ENCODE measurements at regions not wholly inside any gene's neighbourhood (a gene's known extent, or its start where the extent isn't known, plus 50 kb on each side); places are given as distances from the start of the nearest gene placed in this dataset.
"Not testable (repeated sequence)": the region's sequence is repeated elsewhere in the genome, so short reads cannot be mapped to it uniquely, and the experiment has no call there.

DNA sequence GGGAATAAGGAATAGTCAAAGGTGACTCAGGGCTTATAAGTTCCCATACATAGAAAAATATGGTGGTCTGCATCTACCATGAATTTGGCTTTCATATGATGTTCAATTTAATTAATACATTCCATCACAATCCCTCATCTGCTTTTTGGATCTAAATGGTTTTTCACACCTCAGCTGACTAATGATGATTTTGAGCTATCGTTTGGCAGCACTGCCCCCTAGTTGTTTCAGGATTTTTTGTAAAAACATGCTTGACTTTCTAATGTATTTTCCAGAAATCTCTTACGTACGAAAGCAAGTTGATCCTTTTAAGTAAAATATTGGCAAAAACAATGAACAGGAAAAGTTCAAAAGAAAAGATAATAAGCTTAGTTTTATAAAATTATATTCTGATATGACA is 408.6 kb upstream of the ADGRB3 start:
- DNase-seq (ENCODE audit: low spot score): no peak
- TF ChIP-seq CTCF (IDR thresholded peaks at IDR 0.05; ENCODE audit: extremely low read depth, missing control alignments): peak; percentile 19

- no peak for DNase-seq (ENCODE audit: low spot score)
- TF ChIP-seq CTCF (IDR thresholded peaks at IDR 0.05; ENCODE audit: extremely low read depth, missing control alignments): no peak
Observed at GRCh38 chr6:68225729-68226128, 409.4 kb upstream of the ADGRB3 start.

- no peak for TF ChIP-seq CTCF (IDR thresholded peaks at IDR 0.05; ENCODE audit: extremely low read depth, missing control alignments)
- DNase-seq (ENCODE audit: low spot score): no peak
Observed at GRCh38 chr6:68211242-68211795, 423.8 kb upstream of the ADGRB3 start.

DNA sequence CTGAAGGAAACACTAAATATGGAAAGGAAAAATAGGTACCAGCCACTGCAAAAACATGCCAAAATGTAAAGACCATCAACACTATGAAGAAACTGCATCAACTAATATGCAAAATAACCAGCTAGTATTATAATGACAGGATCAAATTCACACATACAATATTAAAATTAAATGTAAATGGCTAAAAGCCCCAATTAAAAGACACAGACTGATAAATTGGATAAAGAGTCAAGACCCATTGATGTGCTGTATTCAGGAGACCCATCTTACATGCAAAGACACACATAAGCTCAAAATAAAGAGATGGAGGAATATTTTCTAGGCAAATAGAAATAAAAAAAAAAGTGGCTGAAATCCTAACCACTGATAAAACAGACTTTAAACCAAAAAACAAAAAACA is 427.5 kb upstream of the ADGRB3 start:
- not testable (repeated sequence) for DNase-seq (ENCODE audit: low spot score)

DNA sequence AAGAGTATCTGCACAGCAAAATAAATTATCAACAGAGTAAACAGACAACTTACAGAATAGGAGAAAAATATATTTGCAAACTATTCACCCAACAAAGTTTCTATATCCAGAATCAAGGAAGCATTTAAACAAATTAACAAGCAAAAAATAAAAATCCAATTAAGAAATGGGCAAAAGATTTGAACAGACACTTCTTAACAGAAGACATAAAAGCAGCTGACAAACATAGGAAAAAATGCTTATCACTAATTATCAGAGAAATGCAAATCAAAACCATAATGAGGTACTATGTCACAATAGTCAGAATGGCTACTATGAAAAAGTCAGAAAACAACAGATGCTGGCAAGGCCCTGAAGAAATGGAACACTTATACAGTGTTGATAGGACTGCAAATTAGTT is 434.2 kb upstream of the ADGRB3 start:
- DNase-seq (ENCODE audit: low spot score): no peak

GRCh38 chr6:68197356-68197755 is 437.7 kb upstream of the ADGRB3 start:
- DNase-seq (ENCODE audit: low spot score): no peak
- TF ChIP-seq CTCF (IDR thresholded peaks at IDR 0.05; ENCODE audit: extremely low read depth, missing control alignments): no peak

More for the DNA sequence above, 434.2 kb upstream of the ADGRB3 start:
- no peak for TF ChIP-seq CTCF (IDR thresholded peaks at IDR 0.05; ENCODE audit: extremely low read depth, missing control alignments)

GRCh38 chr6:68196645-68197044 is 438.4 kb upstream of the ADGRB3 start:
- no peak for TF ChIP-seq CTCF (IDR thresholded peaks at IDR 0.05; ENCODE audit: extremely low read depth, missing control alignments)
- no peak for DNase-seq (ENCODE audit: low spot score)

GRCh38 chr6:68195753-68196152 is 439.3 kb upstream of the ADGRB3 start:
- not testable (repeated sequence) for DNase-seq (ENCODE audit: low spot score)

Measured in GM20000 (cell line).